SK-N-SH (cell line): ENCODE measurements at regions not wholly inside any gene's neighbourhood (a gene's known extent, or its start where the extent isn't known, plus 50 kb on each side); places are given as distances from the start of the nearest gene placed in this dataset.

ENCODE experiments used
- CTCF ChIA-PET: fragments of 300-600, 350-600 bp; formaldehyde crosslinking; extraction: SDS; loops from one replicate; lab custom pipeline; 2021; lab: Yijun Ruan, JAX
- POLR2A ChIA-PET: fragments of 350-600 bp; sonication (Branson Sonifier 250); formaldehyde crosslinking; extraction: SDS; loops from one replicate; lab custom pipeline; 2020; ENCODE audit warnings: antibody characterized with exemption, inconsistent platforms; lab: Yijun Ruan, JAX
- DNase-seq: peaks from one replicate; pipeline ENCODE4 v3.0.0; 2012
- H2AFZ ChIP-seq: fragments of 200-600 bp; sonication (generic); 2 replicates; pipeline ENCODE4 v1.8.1; 2016; ENCODE audit warnings: antibody characterized with exemption, mild to moderate bottlenecking, low read depth
- H3F3A ChIP-seq: fragments of 200-600 bp; sonication (generic); replicated peaks from 2 replicates; pipeline ENCODE3; 2016; ENCODE audit warnings: antibody characterized with exemption, mild to moderate bottlenecking; ENCODE audit not compliant: insufficient read depth
- H3K27ac ChIP-seq, 2 experiments: fragments of 200-500 bp in 1 of 2; fragments of 200-600 bp in 1 of 2; sonication (Bioruptor generic) in 1 of 2; sonication (generic), shearing (Covaris generic) in 1 of 2; 2 replicates each; pipeline versions ENCODE4 v1.5.1 to v1.6.1; 2014 to 2016; ENCODE audit warnings: low read depth in 2 of 2, inconsistent platforms in 1 of 2, low read length in 1 of 2, mild to moderate bottlenecking in 1 of 2, mixed read lengths in 1 of 2
- H3K27me3 ChIP-seq: fragments of 200-600 bp; sonication (generic), shearing (Covaris generic); 2 replicates; pipeline ENCODE4 v1.6.1; 2016; ENCODE audit warnings: mixed run types; ENCODE audit not compliant: insufficient read depth
- H3K36me3 ChIP-seq, 2 experiments: fragments of 200-500 bp in 1 of 2; fragments of 200-600 bp in 1 of 2; sonication (Bioruptor generic) in 1 of 2; sonication (generic) in 1 of 2; replicated peaks in 1 of 2; 2 replicates each; pipeline versions ENCODE3 to v1.5.1; 2014 to 2016; ENCODE audit warnings: low read length in 1 of 2, mild to moderate bottlenecking in 1 of 2; ENCODE audit not compliant: insufficient read depth in 2 of 2, control insufficient read depth in 1 of 2
- H3K4me1 ChIP-seq, 2 experiments: fragments of 200-500 bp in 1 of 2; fragments of 200-600 bp in 1 of 2; sonication (Bioruptor generic) in 1 of 2; sonication (generic), shearing (Covaris generic) in 1 of 2; 2 replicates each; pipeline versions ENCODE4 v1.5.1 to v1.6.1; 2014 to 2016; ENCODE audit warnings: low read depth in 1 of 2, low read length in 1 of 2, mixed run types in 1 of 2; ENCODE audit not compliant: insufficient read depth in 2 of 2, control insufficient read depth in 1 of 2
- H3K4me2 ChIP-seq: fragments of 200-600 bp; sonication (generic), shearing (Covaris generic); 2 replicates; pipeline ENCODE4 v1.6.1; 2017; ENCODE audit warnings: mixed run types
- H3K4me3 ChIP-seq, 2 experiments: fragments of 200-500 bp in 1 of 2; fragments of 200-600 bp in 1 of 2; sonication (Bioruptor generic) in 1 of 2; sonication (generic), shearing (Covaris generic) in 1 of 2; 2 replicates each; pipeline versions ENCODE4 v1.5.1 to v1.8.1; 2014 to 2016; ENCODE audit warnings: low read depth in 2 of 2, inconsistent platforms in 1 of 2, low read length in 1 of 2, mild to moderate bottlenecking in 1 of 2, mixed read lengths in 1 of 2, moderate library complexity in 1 of 2
- H3K79me2 ChIP-seq: fragments of 200-600 bp; sonication (generic); 2 replicates; pipeline ENCODE4 v1.8.1; 2017; ENCODE audit warnings: mild to moderate bottlenecking; ENCODE audit not compliant: insufficient read depth
- H3K9ac ChIP-seq: fragments of 200-600 bp; sonication (generic); 2 replicates; pipeline ENCODE4 v1.6.1; 2017; ENCODE audit warnings: mixed run types
- H3K9me2 ChIP-seq: fragments of 200-600 bp; sonication (generic); 2 replicates; pipeline ENCODE4 v1.6.1; 2017; ENCODE audit warnings: mixed run types
- H3K9me3 ChIP-seq: fragments of 200-600 bp; sonication (generic); 2 replicates; pipeline ENCODE4 v1.6.1; 2017; ENCODE audit warnings: mixed run types, mild to moderate bottlenecking, moderate library complexity
- H4K20me1 ChIP-seq: fragments of 200-600 bp; sonication (generic); 2 replicates; pipeline ENCODE4 v1.6.1; 2017; ENCODE audit warnings: mild to moderate bottlenecking, mixed run types; ENCODE audit not compliant: insufficient read depth
- EP300 ChIP-seq, 2 experiments: IDR thresholded peaks; 2 replicates each; pipeline versions ENCODE4 v1.4.0 to v1.6.1; 2012; ENCODE audit warnings: borderline replicate concordance in 1 of 2, low read depth in 1 of 2, low read length in 1 of 2
- EZH2phosphoT487 ChIP-seq: fragments of 200-600 bp; sonication (generic); IDR thresholded peaks from 2 replicates; pipeline ENCODE4 v1.6.1; 2017; ENCODE audit warnings: low read depth, mixed run types, mild to moderate bottlenecking, antibody characterized with exemption, moderate library complexity, borderline replicate concordance
- FOSL2 ChIP-seq: IDR thresholded peaks from 2 replicates; pipeline ENCODE4 v1.4.0; 2012; ENCODE audit warnings: low read depth, mild to moderate bottlenecking, moderate library complexity, borderline replicate concordance
- GABPA ChIP-seq: IDR thresholded peaks from 2 replicates; pipeline ENCODE4 v1.4.0; 2012; ENCODE audit warnings: low read depth, mild to moderate bottlenecking
- GATA2 ChIP-seq: sonication (generic); formaldehyde crosslinking; IDR thresholded peaks from 2 replicates; pipeline ENCODE4 v1.5.0; 2020; ENCODE audit warnings: mild to moderate bottlenecking, missing genetic modification reagents
- JUND ChIP-seq: IDR thresholded peaks from 2 replicates; pipeline ENCODE4 v1.4.0; 2012
- MAX ChIP-seq: IDR thresholded peaks from 2 replicates; pipeline ENCODE4 v1.4.0; 2012; ENCODE audit warnings: low read depth
- MXI1 ChIP-seq: IDR thresholded peaks from 2 replicates; pipeline ENCODE4 v1.6.1; 2012; ENCODE audit warnings: mild to moderate bottlenecking, low read depth, low read length, improper control_type of control experiment
- NFIC ChIP-seq: IDR thresholded peaks from 2 replicates; pipeline ENCODE4 v1.4.0; 2012; ENCODE audit warnings: borderline replicate concordance
- NRF1 ChIP-seq: IDR thresholded peaks from 2 replicates; pipeline ENCODE4 v1.6.1; 2012; ENCODE audit warnings: low read depth, mild to moderate bottlenecking, low read length
- RAD21 ChIP-seq: IDR thresholded peaks from 2 replicates; pipeline ENCODE4 v1.6.1; 2012; ENCODE audit warnings: mild to moderate bottlenecking, low read length
- SIN3A ChIP-seq: IDR thresholded peaks from 2 replicates; pipeline ENCODE4 v1.6.1; 2012; ENCODE audit warnings: low read depth, mild to moderate bottlenecking, low read length, moderate library complexity, borderline replicate concordance
- SMC3 ChIP-seq: IDR thresholded peaks from 2 replicates; pipeline ENCODE4 v1.6.1; 2012; ENCODE audit warnings: low read depth, low read length, improper control_type of control experiment
- TAF1 ChIP-seq: IDR thresholded peaks from 2 replicates; pipeline ENCODE4 v1.6.1; 2012; ENCODE audit warnings: low read depth, mild to moderate bottlenecking, low read length, moderate library complexity, borderline replicate concordance
- USF1 ChIP-seq: IDR thresholded peaks from 2 replicates; pipeline ENCODE4 v1.4.0; 2012; ENCODE audit warnings: low read depth, borderline replicate concordance
- whole genome bisulfite sequencing: methylation state at CpG from one replicate; pipeline ENCODE4 v1.1.6; 2017; ENCODE audit warnings: low lambda C conversion rate; 5-methylcytosine and 5-hydroxymethylcytosine counted together
- TF ChIP-seq, protein P1 (sequence below): fragments of 150-350 bp; IDR thresholded peaks from 2 replicates; pipeline ENCODE4 v1.6.1; 2016; ENCODE audit warnings: mild to moderate bottlenecking, low read depth, low read length
- TF ChIP-seq, protein P2 (sequence below): IDR thresholded peaks from 2 replicates; pipeline ENCODE4; 2012

- CTCF ChIA-PET, result interaction anchor here (0.7 to 4.5 kb wide), 3 partner anchors 13 to 48 kb away, joined by 3 to 43 read pairs (median 3); no protein-coding TSS in a partner anchor
- POLR2A ChIA-PET, result no interaction called here
- H3F3A ChIP-seq, result no peaks in the 10 kb centered on the region
These were observed 51.8 kb upstream of the IGLL5 start for GRCh38 chr22:22835771-22836291.

DNA sequence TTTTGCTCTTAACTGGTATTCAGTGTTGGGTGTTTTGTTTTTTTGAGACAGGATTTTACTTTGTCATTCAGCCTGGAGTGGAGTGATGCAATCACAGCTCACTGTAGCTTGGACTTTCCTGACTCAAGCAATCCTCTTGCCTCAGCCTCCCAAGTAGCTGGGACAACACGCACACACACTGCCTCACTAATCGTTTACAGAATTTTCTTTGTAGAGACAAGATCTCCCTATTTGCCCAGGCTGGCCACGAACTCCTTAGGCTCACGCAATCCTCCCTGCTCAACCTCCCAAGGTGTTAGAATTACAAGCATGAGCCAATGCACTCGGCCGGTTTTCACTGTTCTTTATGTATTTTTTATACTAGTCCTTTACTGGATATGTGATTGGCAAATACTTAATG, 51.0 kb upstream of the IGLL5 start:
- DNase-seq, result no peak
- POLR2A ChIA-PET, result no interaction called here
- H3K27me3 ChIP-seq, result no peaks in the 10 kb centered on the region; the same call in 1 of the 2 replicates

More at GRCh38 chr22:22835771-22836291, 51.8 kb upstream of the IGLL5 start:
- H3K27ac ChIP-seq, result no peak overlapping the region
- no peaks in the 10 kb centered on the region; the same call in 1 of the 2 replicates for H3K27me3 ChIP-seq
- H3K79me2 ChIP-seq, result no peaks in the 10 kb centered on the region; the same call in 1 of the 2 replicates
- H4K20me1 ChIP-seq, result no peaks in the 10 kb centered on the region
- H2AFZ ChIP-seq, result no peak overlapping the region
- H3K4me3 ChIP-seq, result no peak overlapping the region
- no peaks in the 10 kb centered on the region for H3K9me2 ChIP-seq
- TF ChIP-seq EP300 (IDR thresholded peaks at IDR 0.05; ENCODE audit: borderline replicate concordance in 1 of 2, low read depth in 1 of 2, low read length in 1 of 2), result no peak
- no peak for TF ChIP-seq NFIC
- TF ChIP-seq SIN3A, result no peak
- TF ChIP-seq, protein P1, sequence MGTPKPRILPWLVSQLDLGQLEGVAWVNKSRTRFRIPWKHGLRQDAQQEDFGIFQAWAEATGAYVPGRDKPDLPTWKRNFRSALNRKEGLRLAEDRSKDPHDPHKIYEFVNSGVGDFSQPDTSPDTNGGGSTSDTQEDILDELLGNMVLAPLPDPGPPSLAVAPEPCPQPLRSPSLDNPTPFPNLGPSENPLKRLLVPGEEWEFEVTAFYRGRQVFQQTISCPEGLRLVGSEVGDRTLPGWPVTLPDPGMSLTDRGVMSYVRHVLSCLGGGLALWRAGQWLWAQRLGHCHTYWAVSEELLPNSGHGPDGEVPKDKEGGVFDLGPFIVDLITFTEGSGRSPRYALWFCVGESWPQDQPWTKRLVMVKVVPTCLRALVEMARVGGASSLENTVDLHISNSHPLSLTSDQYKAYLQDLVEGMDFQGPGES, result no peak
- TF ChIP-seq USF1, result no peak
- TF ChIP-seq SMC3, result no peak
- no peak for TF ChIP-seq NRF1
- no peak for TF ChIP-seq MAX
- no peak for TF ChIP-seq GATA2 (CRISPR knock-in tag)
- DNase-seq, result no peak
- WGBS, result 25% methylated on average over 3 of the region's 3 CpGs
- H3K4me2 ChIP-seq, result no peak overlapping the region
- H3K4me1 ChIP-seq, result peaks cover 0 to 3% of the 10 kb centered on the region in 2 experiments; a peak in 1 of 4 replicates
- no peak overlapping the region for H3K9ac ChIP-seq
- no peaks in the 10 kb centered on the region for H3K9me3 ChIP-seq
- no peaks in the 10 kb centered on the region for H3K36me3 ChIP-seq

More for the DNA sequence above, 51.0 kb upstream of the IGLL5 start:
- Histone ChIP-seq H3F3A (no peaks in the 10 kb centered on the region), H3K4me3 (no peak overlapping the region), H3K27ac (no peak overlapping the region), H3K9me3 (no peaks in the 10 kb centered on the region), H3K4me2 (no peak overlapping the region), H4K20me1 (no peaks in the 10 kb centered on the region), H3K9me2 (no peaks in the 10 kb centered on the region), H3K36me3 (no peaks in the 10 kb centered on the region), H2AFZ (no peak overlapping the region), H3K4me1 (peaks cover 0 to 3% of the 10 kb centered on the region in 2 experiments; a peak in 1 of 4 replicates), H3K9ac (no peak overlapping the region), H3K79me2 (no peaks in the 10 kb centered on the region; the same call in 1 of the 2 replicates)
- WGBS, result 38% methylated on average over 6 of the region's 6 CpGs
- CTCF ChIA-PET, result interaction anchor here (0.6 to 4.5 kb wide), 3 partner anchors 12 to 51 kb away, joined by 3 to 43 read pairs (median 3); no protein-coding TSS in a partner anchor
- no peak for TF ChIP-seq NFIC
- TF ChIP-seq USF1, result no peak
- no peak for TF ChIP-seq TAF1
- TF ChIP-seq GABPA, result no peak
- TF ChIP-seq FOSL2, result no peak
- no peak for TF ChIP-seq MXI1
- TF ChIP-seq GATA2 (CRISPR knock-in tag), result no peak
- TF ChIP-seq, protein P2, sequence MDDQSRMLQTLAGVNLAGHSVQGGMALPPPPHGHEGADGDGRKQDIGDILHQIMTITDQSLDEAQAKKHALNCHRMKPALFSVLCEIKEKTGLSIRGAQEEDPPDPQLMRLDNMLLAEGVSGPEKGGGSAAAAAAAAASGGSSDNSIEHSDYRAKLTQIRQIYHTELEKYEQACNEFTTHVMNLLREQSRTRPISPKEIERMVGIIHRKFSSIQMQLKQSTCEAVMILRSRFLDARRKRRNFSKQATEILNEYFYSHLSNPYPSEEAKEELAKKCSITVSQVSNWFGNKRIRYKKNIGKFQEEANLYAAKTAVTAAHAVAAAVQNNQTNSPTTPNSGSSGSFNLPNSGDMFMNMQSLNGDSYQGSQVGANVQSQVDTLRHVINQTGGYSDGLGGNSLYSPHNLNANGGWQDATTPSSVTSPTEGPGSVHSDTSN, result no peak
- no peak for TF ChIP-seq JUND
- no peak for TF ChIP-seq MAX
- TF ChIP-seq EZH2phosphoT487, result no peak
- TF ChIP-seq RAD21, result no peak
